Naive thymus-derived CD4-positive, alpha-beta T cell (primary cell): ENCODE measurements at regions not wholly inside any gene's neighbourhood (a gene's known extent, or its start where the extent isn't known, plus 50 kb on each side); places are given as distances from the start of the nearest gene placed in this dataset.
A peak's percentile ranks its signal among the peaks of the same experiment; 100 is the strongest.

ENCODE experiments used
- ATAC-seq: fragments of 150-1000 bp; cut with Tn5 transposase; 2 replicates; pipeline ENCODE4 v1.10.0; 2021; ENCODE audit warnings: mild to moderate bottlenecking, moderate library complexity
- CTCF ChIA-PET: fragments of 350-600 bp; sonication (Branson Sonifier 250); formaldehyde crosslinking; loops from one replicate; lab custom pipeline; 2021; ENCODE audit warnings: antibody characterized with exemption; lab: Charles Lee
- POLR2A ChIA-PET: fragments of 350-600 bp; sonication (Branson Sonifier 250); formaldehyde crosslinking; loops from one replicate; lab custom pipeline; 2021; ENCODE audit warnings: antibody characterized with exemption, inconsistent platforms; lab: Charles Lee
- DNase-seq, 9 donors: peaks; one replicate each; pipeline versions ENCODE4 v3.0.0 to v3.0.0-alpha.2; 2020 to 2022; ENCODE audit warnings: mixed read lengths in 1 of 9
- H3K27ac ChIP-seq: one replicate; pipeline ENCODE4 v1.7.0; 2013; ENCODE audit warnings: mild to moderate bottlenecking, low read depth, low read length, moderate library complexity
- H3K27me3 ChIP-seq, 2 donors: one replicate each; pipeline ENCODE4 v1.7.0; 2013; ENCODE audit warnings: low read length in 2 of 2, mild to moderate bottlenecking in 2 of 2, moderate library complexity in 2 of 2; ENCODE audit not compliant: control insufficient read depth in 2 of 2, insufficient read depth in 2 of 2
- H3K36me3 ChIP-seq, 3 experiments: 1 replicate in 2 of 3; 2 replicates in 1 of 3; pipeline ENCODE4 v1.7.0; 2013; ENCODE audit warnings: low read length in 3 of 3, mild to moderate bottlenecking in 3 of 3, moderate library complexity in 1 of 3; ENCODE audit not compliant: insufficient read depth in 3 of 3, control insufficient read depth in 2 of 3
- H3K4me1 ChIP-seq, 2 donors: one replicate each; pipeline ENCODE4 v1.7.0; 2013; ENCODE audit warnings: low read length in 2 of 2, mild to moderate bottlenecking in 2 of 2, moderate library complexity in 1 of 2; ENCODE audit not compliant: control insufficient read depth in 2 of 2, insufficient read depth in 2 of 2
- H3K4me3 ChIP-seq: 2 replicates; pipeline ENCODE4 v1.7.0; 2013; ENCODE audit warnings: mild to moderate bottlenecking, low read length
- H3K9me3 ChIP-seq, 3 experiments: 1 replicate in 2 of 3; 2 replicates in 1 of 3; pipeline ENCODE4 v1.7.0; 2013; ENCODE audit warnings: low read length in 3 of 3; ENCODE audit not compliant: control insufficient read depth in 2 of 3
- H3K27ac Mint-ChIP-seq, 9 donors: one replicate each; pipeline ENCODE4 v1.8.0; 2020 to 2022; ENCODE audit warnings: mixed read lengths in 9 of 9, mild to moderate bottlenecking in 8 of 9, moderate library complexity in 5 of 9, inconsistent platforms in 2 of 9
- H3K27me3 Mint-ChIP-seq, 5 donors: one replicate each; pipeline ENCODE4 v1.8.0; 2021 to 2022; ENCODE audit warnings: mixed read lengths in 5 of 5, mild to moderate bottlenecking in 1 of 5
- H3K36me3 Mint-ChIP-seq, 5 donors: one replicate each; pipeline ENCODE4 v1.8.0; 2020 to 2022; ENCODE audit warnings: mixed read lengths in 5 of 5, mild to moderate bottlenecking in 3 of 5, inconsistent platforms in 1 of 5
- H3K4me1 Mint-ChIP-seq, 7 donors: one replicate each; pipeline ENCODE4 v1.8.0; 2020 to 2022; ENCODE audit warnings: mixed read lengths in 7 of 7, mild to moderate bottlenecking in 3 of 7, inconsistent platforms in 1 of 7
- H3K4me3 Mint-ChIP-seq, 10 donors: one replicate each; pipeline ENCODE4 v1.8.0; 2020 to 2022; ENCODE audit warnings: mild to moderate bottlenecking in 10 of 10, mixed read lengths in 10 of 10, moderate library complexity in 6 of 10, inconsistent platforms in 2 of 10
- H3K9me3 Mint-ChIP-seq, 11 donors: one replicate each; pipeline ENCODE4 v1.8.0; 2020 to 2022; ENCODE audit warnings: mixed read lengths in 11 of 11, mild to moderate bottlenecking in 4 of 11, inconsistent platforms in 1 of 11, moderate library complexity in 1 of 11
- intact Hi-C, 2 donors: fragments of 100-400 bp; cut with micrococcal nuclease; formaldehyde crosslinking; loops; one replicate each; pipeline ENCODE4 v1.15.1; 2023

DNA sequence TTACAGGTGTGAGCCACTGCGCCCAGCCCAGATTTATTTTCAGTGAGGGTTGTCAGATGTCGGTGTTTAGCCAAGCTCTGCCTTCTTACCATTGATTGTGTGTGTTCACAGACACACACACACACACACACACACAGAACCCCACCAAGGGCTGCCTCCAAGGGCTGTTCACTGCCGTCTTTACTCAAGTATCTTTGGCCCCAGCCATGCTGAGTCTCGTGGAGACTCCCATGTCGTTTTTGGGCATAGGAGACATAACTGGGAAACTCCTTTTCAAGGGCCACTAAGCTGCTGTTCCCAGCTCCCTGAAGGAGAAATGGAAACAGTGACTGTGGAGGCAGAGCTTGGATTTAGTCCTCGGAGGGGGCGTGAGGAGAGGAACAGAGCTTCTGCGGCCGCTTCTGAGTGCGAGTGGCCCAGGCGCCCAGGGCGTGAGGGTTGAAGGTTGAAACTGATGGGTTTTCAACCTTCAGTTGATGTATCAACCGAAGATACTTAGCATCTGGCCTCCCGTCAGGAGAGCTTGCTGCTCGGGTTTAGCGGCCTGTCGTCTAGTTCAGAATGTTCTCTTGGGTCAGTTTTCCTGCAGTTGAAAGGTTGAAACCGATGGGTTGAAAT is 243.6 kb downstream of the TTLL2 start:
- DNase-seq (no peak), ATAC-seq (no peak)
- intact Hi-C loops: no loop called here
- Mint-ChIP-seq H3K4me1 (no peaks in the 10 kb centered on the region), H3K9me3 (peaks cover 0 to 4% (median 0%) of the 10 kb centered on the region in 11 donors), H3K4me3 (no peak overlapping the region), H3K36me3 (no peaks in the 10 kb centered on the region), H3K27ac (no peak overlapping the region), H3K27me3 (peaks cover 0 to 27% (median 7%) of the 10 kb centered on the region in 5 donors)
- H3K27ac ChIP-seq: no peak overlapping the region
- H3K9me3 ChIP-seq: no peaks in the 10 kb centered on the region
- H3K36me3 ChIP-seq: no peaks in the 10 kb centered on the region
- CTCF ChIA-PET: no interaction called here
- no peak overlapping the region for H3K4me3 ChIP-seq
- H3K4me1 ChIP-seq: no peaks in the 10 kb centered on the region
- POLR2A ChIA-PET: no interaction called here
- no peaks in the 10 kb centered on the region for H3K27me3 ChIP-seq

DNA sequence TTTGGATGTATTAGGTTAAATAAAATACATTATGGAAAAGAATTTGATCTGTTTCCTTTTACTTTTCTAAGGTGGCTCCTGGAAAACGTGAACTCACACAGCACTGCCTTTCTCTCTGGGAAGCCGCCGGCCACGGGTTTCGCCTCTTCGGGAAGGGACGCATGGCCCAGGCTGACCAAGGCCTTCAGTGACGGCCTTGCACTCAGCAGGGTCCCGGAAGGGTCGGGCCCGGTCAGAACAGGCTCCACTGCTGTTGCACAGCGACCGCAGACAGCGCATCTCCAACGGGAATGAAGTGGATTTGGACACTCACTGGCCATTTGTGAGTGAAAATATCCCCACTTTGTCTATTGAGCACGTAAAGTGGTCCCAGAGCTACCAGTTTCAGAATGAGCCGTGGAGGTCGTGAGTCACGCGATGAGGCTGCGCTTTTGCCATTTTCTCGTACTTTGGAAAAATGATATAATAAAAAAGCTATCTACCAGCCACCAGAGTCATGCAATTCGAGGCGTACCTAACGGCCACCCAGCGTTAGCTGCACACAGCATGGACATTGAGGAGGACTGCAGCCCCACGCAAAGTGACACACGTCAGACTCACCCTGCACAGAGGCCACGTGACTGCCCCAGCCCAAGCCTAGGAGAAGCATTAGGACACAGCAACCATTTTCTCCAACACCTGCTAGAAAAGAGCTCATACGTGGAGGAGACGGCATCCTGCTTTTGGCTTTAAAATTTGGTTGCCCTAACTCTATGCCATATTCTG is 244.3 kb downstream of the TTLL2 start:
- Mint-ChIP-seq H3K4me3 (no peak overlapping the region), H3K36me3 (no peaks in the 10 kb centered on the region), H3K9me3 (no peaks in the 10 kb centered on the region), H3K27me3 (peaks cover 0 to 22% (median 3%) of the 10 kb centered on the region in 5 donors), H3K4me1 (no peaks in the 10 kb centered on the region), H3K27ac (no peak overlapping the region)
- H3K36me3 ChIP-seq: no peaks in the 10 kb centered on the region
- H3K27ac ChIP-seq: no peak overlapping the region
- no peaks in the 10 kb centered on the region for H3K9me3 ChIP-seq
- ChIA-PET CTCF (no interaction called here), POLR2A (no interaction called here)
- H3K4me1 ChIP-seq: no peaks in the 10 kb centered on the region
- H3K27me3 ChIP-seq: no peaks in the 10 kb centered on the region
- H3K4me3 ChIP-seq: no peak overlapping the region
- intact Hi-C loops: no loop called here
- ATAC-seq (no peak), DNase-seq (no peak)

DNA sequence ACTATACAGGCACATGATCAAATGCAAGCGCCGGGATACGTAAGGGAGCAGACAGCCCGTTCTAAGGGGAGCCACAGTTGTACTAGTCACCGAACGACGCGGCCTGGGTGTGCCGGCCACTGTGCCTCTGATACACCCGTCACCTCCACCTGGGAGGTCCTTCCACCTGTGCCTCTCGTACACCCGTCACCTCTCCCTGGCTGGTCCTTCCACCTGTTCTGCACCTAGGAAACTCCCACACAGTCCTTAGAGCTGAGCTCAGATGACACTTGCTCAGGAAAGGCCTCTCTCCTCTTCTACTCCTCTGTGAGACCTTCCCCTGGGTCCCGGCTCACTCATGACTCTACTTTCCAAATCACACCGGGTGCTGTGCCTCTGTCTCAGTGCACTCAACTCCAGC is 245.0 kb downstream of the TTLL2 start:
- Mint-ChIP-seq H3K27me3 (peaks cover 0 to 15% (median 0%) of the 10 kb centered on the region in 5 donors), H3K4me3 (no peak overlapping the region), H3K9me3 (no peaks in the 10 kb centered on the region), H3K36me3 (no peaks in the 10 kb centered on the region), H3K27ac (no peak overlapping the region), H3K4me1 (no peaks in the 10 kb centered on the region)
- no peak overlapping the region for H3K27ac ChIP-seq
- ChIA-PET POLR2A (no interaction called here), CTCF (no interaction called here)
- H3K36me3 ChIP-seq: no peaks in the 10 kb centered on the region
- no peaks in the 10 kb centered on the region for H3K4me1 ChIP-seq
- intact Hi-C loops: no loop called here
- H3K4me3 ChIP-seq: no peak overlapping the region
- ATAC-seq (no peak), DNase-seq (no peak)
- no peaks in the 10 kb centered on the region for H3K9me3 ChIP-seq
- no peaks in the 10 kb centered on the region for H3K27me3 ChIP-seq

DNA sequence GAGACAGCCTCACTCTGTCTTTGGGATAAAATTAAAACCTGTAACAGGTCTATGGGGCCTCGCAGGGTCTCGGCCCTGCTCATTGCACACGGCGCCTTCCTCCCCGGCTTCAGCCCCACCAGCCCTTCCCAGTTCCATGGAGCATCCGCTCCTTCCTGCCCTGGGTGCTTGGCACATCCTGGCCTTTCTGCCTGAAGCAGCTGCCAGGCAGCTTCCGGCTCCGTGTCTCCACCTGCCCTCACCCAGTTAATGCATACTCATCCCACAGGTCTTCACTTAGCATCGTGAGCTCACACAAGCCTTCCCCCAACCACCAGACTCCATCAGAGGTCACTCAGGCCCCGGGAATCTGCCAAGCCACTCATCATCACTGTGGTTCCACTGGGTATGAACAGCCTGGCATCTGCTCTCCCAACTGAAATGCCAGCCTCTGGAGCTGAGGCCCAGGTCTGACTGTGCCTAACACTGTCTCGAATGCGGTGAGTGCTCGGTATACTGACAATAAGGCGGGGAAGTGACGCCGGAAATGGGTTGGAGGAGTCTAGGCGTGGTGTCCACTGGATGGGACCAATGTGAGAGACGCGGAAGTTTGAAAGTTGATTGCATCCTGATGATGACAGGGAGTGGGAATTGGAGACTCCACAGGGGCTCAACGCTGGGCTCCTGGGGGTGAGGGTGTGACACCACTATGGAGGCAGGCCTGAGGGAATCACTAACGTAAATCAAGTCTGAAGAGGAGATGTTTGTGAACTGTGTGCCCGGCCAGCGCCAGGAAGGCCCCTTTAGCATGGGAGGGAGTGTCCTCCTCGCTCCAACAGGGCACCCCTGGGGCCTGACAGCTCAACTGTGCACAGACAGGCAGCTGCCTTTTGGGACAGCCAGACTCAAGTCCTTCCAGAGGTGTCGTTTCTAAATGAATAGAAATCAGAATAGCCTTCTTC is 245.8 kb downstream of the TTLL2 start:
- intact Hi-C loops: no loop called here
- no peak for DNase-seq
- H3K9me3 Mint-ChIP-seq: no peaks in the 10 kb centered on the region
- Histone ChIP-seq H3K4me1 (no peaks in the 10 kb centered on the region), H3K36me3 (no peaks in the 10 kb centered on the region), H3K27ac (no peak overlapping the region), H3K9me3 (no peaks in the 10 kb centered on the region), H3K4me3 (no peak overlapping the region), H3K27me3 (no peaks in the 10 kb centered on the region)
- H3K36me3 Mint-ChIP-seq: no peaks in the 10 kb centered on the region
- H3K4me1 Mint-ChIP-seq: no peaks in the 10 kb centered on the region
- H3K4me3 Mint-ChIP-seq: no peak overlapping the region
- CTCF ChIA-PET: no interaction called here
- peak; percentile 15 for ATAC-seq
- peaks cover 0 to 13% (median 0%) of the 10 kb centered on the region in 5 donors for H3K27me3 Mint-ChIP-seq
- POLR2A ChIA-PET: no interaction called here
- no peak overlapping the region for H3K27ac Mint-ChIP-seq

DNA sequence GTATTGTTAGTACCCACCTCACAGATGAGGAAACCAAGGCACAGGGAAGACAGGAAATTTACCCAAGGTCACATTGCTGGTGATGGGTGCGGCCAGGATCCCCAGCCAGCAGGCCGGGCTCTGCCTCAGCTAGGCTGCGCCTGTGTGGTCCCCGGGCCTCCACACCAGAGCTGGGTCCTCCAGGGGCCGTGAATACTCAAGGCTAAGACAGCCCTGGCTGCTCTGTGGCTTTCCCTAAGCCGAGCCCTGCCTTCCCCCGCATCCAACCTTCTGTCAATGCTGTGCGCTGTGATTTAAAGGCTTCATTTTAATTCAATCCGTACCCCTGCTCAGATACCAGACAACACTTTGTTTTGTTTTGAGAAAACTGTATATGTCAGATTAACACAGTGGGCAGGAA is 246.7 kb downstream of the TTLL2 start:
- no peak overlapping the region for H3K4me3 Mint-ChIP-seq
- ChIA-PET CTCF (no interaction called here), POLR2A (no interaction called here)
- H3K9me3 Mint-ChIP-seq: no peaks in the 10 kb centered on the region
- H3K4me1 Mint-ChIP-seq: no peaks in the 10 kb centered on the region
- intact Hi-C loops: no loop called here
- Histone ChIP-seq H3K4me3 (no peak overlapping the region), H3K36me3 (no peaks in the 10 kb centered on the region), H3K27ac (no peak overlapping the region), H3K4me1 (no peaks in the 10 kb centered on the region), H3K27me3 (no peaks in the 10 kb centered on the region), H3K9me3 (no peaks in the 10 kb centered on the region)
- ATAC-seq (no peak), DNase-seq (no peak)
- H3K36me3 Mint-ChIP-seq: no peaks in the 10 kb centered on the region
- H3K27ac Mint-ChIP-seq: no peak overlapping the region
- H3K27me3 Mint-ChIP-seq: peaks cover 0 to 16% (median 0%) of the 10 kb centered on the region in 5 donors

DNA sequence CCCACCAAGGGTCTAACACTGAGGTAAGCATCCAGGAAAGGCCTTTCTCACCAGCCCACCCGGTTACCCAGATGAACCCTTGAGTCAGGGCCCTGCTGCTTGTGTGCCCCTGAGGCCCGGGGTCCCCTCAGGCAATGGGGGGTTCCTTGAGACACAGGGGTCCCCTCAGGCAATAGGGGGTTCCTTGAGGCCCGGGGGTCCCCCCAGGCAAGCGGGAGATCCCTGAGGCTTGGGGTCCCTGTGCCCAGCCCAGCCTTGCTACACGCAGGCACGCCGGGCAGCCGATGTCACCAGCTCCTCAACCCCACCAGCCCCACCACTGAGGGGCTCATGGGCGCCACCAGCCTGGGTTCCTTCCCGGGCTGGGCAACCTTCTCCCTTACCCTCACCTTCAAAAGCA is 247.2 kb downstream of the TTLL2 start:
- Histone ChIP-seq H3K4me1 (no peaks in the 10 kb centered on the region), H3K27ac (no peak overlapping the region), H3K36me3 (no peaks in the 10 kb centered on the region), H3K4me3 (no peak overlapping the region), H3K27me3 (no peaks in the 10 kb centered on the region), H3K9me3 (no peaks in the 10 kb centered on the region)
- Mint-ChIP-seq H3K4me1 (no peaks in the 10 kb centered on the region), H3K4me3 (no peak overlapping the region), H3K9me3 (peaks cover 0 to 1% (median 0%) of the 10 kb centered on the region in 11 donors), H3K27me3 (peaks cover 0 to 19% (median 0%) of the 10 kb centered on the region in 5 donors), H3K27ac (no peak overlapping the region), H3K36me3 (no peaks in the 10 kb centered on the region)
- intact Hi-C loops: no loop called here
- ATAC-seq (no peak), DNase-seq (no peak)
- ChIA-PET CTCF (no interaction called here), POLR2A (no interaction called here)
